ENCODE measurements at regions not wholly inside any gene's neighbourhood (a gene's known extent, or its start where the extent isn't known, plus 50 kb on each side); places are given as distances from the start of the nearest gene placed in this dataset.
A peak's percentile ranks its signal among the peaks of the same experiment; 100 is the strongest.
"Not testable (repeated sequence)": the region's sequence is repeated elsewhere in the genome, so short reads cannot be mapped to it uniquely, and the experiment has no call there.

DNA sequence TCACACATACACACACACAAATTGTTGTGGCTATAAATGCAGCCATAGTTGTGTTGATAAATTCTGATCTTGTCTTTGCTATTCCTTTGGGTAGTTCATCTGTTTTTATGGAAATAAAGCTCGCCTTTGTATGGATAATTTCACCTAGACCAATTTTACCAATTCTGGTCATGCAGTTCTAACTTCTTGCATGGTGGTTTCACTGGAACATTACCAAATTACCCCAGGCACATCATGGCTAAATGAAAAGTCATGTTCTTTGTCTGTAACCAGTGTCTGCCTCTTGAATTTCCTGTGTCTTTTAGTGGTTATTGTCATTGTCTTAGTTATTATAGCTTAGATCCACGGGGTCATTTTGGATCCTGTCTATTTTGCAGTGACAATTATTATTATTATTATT lies 50.3 kb upstream of the TMC1 start:
- no peak for DNase-seq

DNA sequence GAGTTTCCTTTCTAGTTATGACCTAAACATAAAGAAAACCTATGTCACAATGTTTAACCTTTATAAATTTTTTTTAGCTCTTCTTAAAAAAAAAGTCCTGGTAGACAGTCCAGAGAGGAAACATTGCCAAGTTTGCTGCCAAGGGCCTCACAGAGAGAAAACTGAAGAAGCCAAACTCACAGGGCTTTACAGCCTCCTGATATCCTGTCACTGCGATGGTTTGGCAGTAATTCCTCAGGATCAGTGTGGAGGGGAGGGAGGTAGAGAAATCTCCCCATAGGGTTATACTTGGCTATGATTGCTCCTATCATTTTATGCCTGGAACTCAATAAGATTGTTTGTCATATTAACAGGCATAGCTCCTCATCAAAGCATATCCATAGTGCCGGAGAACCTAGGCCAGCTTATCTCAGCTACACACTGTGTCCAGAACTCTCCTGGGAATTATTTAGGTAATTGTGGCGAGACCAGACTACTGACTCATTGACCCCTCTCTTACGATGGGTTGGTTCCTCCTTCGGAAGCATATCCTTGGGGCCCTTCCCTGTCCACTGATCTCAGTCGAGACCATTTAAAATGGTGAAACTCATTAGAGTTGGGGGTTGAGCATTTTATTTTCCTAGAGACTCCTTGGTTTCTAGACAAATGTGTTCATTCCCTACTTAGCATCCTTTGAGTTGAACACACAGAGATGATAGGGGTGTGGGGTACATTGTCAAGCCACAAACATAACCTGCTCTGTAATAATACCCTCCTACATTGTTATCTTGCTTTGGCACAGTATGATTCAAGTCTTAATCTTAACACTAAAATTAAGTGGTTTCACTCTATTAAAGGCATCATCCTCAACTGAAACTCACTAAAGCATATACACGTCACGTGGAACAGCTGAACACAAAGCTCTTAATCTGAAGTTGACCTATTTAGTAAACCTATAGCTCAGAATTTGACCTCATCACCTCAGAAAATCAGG lies 53.4 kb upstream of the TMC1 start:
- DNase-seq = no peak

DNA sequence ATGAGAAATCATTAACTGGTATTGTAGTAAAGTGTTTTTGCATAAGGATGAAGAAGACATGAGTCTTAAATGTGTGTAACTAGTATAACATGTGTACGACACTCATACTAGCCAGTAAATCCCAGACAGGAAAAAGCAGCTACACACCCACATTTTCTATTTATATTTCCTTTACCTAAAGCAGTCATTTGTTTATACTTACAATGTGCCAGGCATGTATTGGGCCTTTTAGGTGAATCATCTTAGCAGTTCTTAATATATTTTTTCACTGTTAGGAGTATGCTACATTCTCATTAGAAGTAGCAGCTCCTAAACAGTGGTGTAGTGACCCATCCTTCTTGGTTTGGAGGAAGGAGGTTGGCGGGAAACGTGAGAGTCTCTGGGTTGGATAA lies 55.8 kb upstream of the TMC1 start:
- no peak for DNase-seq

DNA sequence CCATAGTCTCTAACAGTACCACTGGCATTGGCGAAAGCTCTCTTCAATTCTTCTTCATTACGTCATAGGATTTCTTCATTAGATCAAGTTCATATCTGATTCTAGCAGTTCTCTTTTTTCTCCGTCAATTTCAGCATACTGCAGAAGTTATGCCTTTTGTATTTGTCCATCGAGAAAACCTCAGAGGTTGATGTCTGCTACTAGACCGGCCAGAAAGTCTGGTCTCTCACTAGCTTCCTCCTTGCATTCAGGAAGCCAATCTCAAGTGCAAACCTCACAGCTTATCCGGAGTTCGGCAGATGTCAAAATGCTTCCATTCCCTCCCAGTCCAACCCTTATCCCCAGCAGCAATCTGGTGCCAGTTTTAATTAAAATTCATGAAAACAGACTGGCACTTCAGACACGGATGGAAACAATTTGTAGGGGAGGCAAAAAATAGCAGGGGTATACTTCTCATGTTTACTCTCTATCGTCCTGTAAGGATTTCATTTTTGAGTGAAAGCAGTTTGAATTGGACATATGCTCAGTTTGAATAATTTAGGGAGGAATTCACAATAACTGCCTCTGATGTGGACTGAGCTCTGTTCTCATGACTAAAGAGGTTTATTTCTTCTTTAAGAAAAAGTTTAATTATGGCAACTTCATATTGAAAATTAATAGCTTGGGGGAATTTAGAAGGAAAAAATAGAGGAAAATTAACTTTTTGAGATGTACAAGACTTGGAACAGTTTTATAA lies 56.4 kb upstream of the TMC1 start:
- DNase-seq = no peak

DNA sequence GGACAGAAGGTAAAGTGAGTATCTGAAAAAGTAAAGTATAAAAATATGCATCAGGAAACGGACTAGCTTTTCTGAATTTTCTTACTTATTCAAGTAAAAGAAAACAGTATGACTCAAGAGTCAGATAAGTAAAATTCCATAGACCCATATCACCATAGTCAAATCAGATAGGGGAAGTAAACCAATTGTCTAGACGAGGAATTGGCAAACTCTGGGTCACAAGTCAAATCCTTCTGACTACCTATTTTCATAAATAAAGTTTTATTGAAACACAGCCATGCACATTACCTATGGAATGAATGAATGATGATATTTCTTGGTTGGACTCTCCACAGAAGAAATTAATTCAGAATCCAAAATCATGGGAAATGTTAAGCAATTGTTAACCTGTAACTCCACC lies 59.1 kb upstream of the TMC1 start:
- no peak for DNase-seq

DNA sequence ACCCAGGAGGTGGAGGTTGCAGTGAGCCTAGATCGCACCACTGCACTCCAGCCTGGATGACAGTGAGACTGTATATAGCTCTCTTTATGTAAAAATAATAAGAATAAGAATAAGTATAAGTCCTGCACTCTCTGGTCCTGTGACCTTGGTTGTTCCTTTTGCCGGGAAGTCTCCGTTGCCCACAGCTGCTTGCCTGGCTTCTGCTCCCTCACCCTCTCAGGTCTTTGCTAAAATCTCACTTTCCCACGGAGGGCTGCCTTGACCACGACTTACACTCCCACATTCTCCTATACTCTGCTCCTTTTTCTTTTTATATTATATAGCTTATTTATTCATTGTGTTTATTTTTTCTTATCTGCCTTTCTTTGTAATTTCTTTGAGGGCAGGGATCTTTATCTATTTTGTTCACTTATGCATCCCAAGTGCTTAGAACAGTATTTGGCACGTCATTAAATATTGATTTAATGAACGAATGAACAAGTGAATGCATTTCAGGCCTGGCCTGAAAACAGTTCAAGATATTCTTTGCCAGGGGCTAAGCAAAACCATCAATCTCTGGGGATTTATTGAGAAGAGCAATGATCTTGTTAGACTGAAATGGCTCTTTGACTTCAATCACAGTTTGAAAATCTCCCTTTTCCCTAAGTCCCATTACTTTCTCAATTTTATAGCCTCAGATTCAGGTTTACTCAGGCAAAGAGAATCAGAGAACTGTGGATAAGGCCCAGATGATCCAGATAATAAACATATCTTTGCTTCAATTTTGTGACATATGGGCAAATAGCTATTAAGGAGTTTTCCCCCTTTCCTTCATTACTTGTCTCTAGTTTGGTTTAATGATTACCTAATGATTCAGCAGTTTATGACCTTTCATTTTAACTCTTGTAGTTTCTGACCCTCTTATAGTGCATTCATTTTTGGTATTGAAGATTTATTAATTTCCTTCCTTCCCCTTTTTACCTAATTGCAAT lies 60.8 kb upstream of the TMC1 start:
- DNase-seq = no peak

DNA sequence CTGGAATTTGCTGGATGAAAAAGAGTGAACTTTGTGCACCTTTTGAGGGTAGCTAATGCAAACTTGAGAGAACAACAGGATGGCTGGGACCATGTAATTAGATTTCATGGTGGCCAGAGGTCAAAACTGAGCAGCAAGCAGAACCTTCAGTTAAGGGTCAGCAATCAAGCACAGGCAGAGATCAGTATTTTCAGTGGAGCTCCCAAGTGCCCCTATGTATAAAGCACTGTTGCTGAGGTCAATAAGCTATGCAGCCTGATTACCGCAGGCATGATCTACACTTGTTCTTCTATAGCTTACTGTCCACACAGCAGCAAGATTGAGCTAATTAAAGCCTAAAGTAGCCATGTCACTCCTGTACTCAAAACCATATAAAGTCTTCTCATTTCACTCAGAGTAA lies 62.1 kb upstream of the TMC1 start:
- no peak for DNase-seq

DNA sequence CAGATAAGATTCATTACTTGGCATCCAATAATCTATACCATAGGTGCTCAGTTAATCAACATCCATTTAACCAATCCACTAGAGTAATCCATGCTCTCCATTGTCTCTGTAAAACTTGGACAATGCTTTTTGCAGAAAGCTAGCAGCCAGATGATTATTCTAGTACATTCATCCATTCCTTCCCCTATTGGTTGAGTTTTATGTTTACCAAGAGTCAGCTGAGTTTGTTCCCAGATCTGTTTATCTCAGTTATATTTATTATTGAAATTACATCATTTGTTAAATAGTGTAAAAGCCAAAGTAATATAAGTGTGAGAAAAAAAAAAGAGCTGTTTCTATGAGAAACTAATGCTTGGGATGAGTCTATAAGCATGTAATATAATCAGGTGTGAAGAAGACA lies 63.3 kb upstream of the TMC1 start:
- DNase-seq = no peak

DNA sequence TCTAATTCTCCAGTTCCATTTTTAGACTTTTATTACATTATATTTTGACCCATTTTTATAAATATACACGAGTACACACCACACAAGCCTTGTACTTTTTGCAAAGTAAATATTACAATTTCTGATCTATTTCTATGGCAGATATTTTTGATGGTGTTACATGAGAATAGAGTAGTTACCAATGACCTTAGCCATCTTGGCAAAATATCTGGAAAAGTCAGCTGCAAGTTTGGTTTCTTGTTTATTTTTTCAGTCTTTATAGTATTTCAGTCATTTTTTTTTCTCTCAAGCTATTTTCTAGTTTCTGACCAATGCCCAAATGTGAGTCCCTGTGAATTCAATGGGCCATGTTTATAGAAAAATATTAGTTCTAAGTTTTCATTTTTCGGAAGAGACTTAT lies 64.0 kb upstream of the TMC1 start:
- DNase-seq = no peak

DNA sequence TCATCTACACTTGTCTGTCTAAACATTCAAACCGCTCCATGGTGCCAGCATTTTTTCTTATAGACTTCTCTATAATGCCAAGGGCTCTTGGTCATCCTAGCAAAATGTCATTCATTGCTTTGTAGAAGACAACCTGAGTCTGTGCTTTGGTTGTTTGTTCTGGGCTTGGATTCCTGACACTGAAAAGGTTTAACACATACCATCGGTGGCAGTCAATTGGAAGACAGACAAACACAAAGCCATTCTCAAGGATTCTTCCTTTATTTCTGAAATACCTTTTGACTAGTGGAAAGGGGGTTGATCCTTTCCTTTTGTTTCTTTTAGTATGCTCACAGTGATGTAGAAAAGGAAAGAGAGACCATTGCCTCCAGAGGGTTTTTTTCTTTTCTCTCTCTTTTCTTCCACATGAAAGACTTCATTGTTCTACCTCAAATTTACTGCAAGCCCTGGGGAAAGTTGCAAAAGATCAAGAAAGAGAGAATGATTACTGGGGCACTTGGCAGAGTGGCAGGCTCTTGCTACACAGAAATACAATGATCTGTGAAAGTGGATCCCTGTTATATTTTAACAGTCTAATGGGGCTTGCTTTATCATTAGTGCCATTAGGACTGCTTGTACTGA lies 66.4 kb upstream of the TMC1 start:
- no peak for DNase-seq

DNA sequence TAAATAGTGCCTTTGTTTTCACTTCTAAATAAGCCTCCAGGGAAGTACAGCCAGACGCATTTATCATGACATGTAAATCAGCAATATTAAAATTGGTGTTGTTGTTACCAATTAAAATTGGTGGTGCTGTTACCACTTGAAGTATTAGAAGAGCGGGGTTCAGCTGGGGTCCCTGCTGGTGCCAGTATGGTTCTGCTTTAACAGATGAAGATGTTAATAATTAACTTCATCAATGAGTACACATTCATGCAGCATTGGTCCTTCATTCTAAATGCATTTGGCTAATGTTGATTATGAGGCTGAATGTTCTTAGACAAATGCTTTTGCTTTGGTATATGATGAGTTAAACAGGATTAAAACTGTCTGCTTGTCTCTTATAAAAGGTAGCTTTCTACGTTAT lies 67.6 kb upstream of the TMC1 start:
- DNase-seq = no peak

DNA sequence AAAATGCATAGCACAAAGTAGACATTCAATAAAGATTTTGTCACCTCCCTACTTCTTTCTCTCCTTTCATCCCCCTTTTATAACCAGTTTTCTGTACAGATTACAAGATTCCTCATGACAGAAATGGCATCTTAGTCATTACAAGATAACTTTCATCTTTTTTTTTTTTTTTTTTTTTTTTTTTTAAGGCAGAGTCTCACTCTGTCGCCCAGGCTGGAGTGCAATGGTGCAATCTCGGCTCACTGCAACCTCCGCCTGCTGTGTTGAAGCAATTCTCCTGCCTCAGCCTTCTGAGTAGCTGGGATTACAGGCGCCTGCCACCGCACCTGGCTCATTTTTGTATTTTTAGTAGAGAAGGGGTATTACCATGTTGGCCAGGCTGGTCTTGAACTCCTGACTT lies 75.2 kb upstream of the TMC1 start:
- not testable (repeated sequence) for DNase-seq

DNA sequence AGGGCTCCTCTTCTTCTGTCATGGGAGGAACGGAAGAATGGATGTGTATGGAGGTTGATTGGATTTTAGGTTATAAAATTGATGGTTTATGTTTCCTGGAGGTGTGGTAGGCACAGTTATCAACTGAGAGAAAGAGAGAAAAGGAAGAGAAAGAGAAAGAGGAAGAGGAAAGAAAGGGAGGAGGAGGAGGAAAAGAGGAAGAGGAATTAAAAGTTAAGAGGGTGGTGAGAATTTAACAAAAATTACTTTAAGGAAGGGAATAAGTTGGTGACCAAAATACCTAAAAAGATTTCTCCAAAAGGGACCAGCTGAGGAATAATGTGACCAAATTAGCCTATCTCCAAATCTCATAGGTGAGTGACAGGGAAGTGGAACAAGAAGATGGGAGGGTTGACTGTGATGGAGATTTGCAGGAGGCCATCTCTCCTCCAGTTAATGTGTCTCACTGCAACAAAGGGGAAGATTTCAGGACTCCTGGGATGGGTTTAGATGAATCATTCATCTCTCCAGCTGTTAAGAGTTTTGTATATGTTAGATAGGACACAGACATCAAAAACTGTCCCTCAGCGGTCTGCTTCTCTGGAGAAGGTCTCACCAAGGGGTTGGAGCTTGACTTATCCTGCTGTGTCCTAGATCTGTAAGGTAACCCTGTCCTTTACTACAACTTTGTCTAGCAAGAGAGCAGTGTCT lies 76.0 kb upstream of the TMC1 start:
- DNase-seq = no peak

DNA sequence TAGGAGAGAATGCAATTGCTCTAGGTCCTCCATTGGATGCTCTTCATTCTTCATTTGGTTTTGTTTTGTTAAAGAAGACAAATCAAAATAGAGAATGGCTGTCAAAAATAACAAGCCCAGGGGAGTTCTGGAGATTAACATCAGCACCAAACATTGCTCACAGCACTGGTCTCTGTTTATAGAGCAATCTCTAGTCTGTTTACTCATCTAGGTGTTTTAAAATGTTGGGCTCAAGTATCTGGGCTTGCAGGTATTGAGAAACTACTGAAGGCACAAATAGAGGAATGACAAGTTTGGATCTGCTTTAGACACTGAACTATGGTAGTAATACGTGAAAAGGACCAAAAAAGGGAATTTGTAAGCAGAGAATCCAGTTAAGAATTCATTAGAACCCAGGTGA lies 77.0 kb upstream of the TMC1 start:
- DNase-seq = no peak

DNA sequence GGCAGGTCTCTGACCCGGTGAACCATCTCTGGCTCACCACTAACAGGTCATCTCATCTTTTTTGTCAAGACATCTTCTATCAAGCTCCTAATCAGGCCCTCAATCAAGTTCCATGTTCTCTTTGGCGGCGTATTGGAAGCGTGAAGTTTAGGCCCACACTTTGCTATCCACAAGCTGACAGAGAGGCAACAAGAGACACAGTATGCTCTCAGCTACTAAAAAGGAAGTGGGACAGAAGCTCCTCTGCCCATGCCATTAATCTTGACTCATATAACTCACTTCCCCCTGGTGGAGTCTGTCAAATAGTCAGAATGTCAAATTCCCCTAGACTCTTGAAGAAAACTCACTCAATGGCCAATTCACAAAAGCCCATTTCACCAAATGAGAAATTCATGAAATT lies 77.6 kb upstream of the TMC1 start:
- DNase-seq = peak; percentile 28

DNA sequence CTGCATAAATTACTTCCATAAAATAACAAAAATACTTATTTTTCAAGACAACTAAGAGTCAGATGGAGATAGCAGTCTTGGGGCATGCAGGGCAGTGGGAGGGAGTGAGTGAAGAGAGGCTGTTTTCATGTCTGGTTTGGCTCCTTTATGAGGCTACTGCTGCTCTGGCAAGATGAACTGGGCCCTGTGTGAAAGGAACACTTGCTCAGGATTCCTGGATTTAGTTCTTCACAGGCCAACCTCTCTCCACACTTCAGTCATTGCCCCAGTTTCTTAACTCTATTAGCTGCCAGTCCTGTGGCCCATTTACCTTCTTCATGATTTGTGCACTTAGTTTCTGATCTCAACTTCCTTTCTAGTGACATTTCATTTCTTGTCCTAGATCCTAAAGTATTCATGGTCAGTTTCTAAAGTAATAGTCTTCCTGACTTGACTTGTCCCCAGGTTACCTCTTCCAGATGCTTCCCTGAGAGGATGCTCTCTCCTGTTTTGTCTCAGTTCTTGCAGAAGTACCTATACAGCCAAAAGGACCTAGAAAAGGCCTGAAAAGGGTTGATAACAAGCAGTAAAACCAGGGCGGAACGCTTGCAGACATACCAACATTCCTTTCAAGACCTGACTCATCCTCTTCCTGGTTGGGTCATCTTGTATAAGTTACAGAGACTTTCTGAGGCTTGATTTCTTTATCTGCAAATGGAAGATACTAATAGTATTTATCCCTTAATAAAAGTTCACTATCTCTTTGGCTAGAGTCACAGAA lies 77.0 kb upstream of the ZFAND5 start:
- peak; percentile 39 for DNase-seq

DNA sequence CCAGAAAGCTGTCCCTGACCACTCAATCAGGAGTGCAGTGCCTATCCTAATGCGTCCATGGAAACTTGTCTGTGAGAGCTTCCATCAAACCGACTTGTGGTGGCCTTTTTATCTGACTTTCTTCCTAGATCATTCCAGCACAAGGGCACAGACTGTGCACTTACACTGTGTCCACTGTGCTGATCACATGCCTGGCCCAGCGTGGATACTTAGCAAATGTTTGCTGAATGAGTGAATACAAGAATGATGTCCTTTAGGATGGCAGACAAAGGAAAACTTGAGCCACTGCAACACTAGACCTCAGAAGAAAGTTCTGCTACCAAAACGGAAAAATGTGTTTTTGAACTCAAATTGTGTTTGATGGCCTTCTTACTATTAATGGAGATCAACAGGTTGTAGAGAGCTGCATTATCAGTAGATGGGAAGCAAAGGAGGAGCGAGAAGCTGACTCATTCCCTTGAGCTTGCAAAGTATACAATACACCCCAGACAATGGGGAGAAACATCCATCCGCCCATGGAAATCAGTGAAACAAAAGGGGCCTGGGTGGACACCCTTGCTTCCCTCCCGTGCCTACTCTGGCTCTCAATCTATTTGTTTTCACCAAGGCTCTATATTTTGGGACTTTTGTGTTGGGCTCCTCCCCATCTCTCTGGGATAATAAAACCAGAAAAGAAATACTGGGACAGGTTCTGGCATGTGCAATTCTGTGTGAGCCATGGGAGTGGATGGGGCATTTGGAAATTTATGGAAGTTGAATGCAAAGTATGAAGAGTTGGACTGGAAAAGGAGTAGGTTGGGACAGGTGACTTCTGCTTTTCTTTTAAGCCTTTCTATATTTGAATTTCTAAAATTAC lies 76.2 kb upstream of the ZFAND5 start:
- no peak for DNase-seq

DNA sequence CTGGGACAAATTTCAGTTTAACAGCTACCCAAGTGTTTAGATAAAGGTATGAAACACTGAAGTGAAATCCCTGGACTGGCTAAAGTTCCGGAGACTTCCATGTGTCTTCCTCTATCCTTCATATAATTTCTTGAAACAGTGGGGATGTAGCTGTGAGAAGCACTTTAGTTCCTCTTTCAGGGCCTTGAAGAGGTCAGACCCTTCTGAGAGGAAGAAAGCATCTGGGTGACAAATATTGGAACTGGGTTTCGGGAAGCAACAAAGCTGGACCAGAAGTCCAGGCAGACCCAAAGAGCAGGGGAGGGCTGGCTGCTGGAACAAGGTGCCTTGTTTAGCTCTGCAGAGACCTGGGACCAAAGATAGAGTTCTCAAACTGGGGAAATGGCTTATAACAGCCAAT lies 75.4 kb upstream of the ZFAND5 start:
- no peak for DNase-seq

DNA sequence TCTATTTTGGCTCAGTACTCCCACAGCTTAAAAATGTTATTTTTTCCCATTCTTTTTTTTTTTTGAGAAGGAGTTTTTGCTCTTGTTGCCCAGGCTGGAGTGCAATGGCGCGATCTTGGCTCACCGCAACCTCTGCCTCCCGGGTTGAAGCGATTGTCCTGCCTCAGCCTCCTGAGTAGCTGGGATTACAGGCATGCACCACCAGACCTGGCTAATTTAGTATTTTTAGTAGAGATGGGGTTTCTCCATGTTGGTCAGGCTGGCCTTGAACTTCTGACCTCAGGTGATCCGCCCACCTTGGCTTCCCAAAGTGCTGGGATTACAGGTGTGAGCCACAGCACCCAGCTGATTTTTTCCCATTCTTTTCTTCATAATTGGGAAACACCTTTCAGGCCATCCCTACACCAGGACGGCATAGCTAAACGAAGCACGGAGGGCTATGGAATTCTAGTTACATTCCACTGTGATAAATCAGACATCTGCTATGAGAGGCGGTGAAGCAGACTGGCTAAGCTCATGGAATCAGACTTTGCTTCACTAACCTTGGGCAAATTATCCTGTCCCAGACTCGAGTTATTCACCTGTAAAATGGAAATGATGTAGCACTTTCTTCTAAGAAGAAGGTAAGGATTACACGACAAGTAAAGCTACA lies 68.7 kb upstream of the ZFAND5 start:
- DNase-seq = not testable (repeated sequence)

DNA sequence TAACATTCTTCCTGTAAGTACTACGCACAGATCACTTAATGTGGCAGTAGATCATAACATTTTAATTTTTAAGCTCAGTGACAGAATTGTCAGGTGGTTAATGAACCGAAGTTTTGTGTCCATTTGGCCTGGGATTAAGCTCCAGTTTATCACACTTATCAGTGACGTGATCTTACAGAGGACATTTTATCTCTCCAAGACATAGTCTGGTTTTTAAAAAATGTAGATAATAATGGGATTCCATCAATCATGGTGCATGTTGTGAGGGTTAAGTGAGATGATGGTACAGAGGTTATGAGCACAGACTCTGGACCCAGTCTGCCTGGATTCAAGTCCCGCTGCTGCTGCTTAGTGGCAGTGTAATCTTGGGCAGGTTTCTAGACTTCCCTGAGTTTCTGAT lies 66.0 kb upstream of the ZFAND5 start:
- DNase-seq = no peak
